Thyroid gland (tissue), 4 donors: ENCODE measurements at regions not wholly inside any gene's neighbourhood (a gene's known extent, or its start where the extent isn't known, plus 50 kb on each side); places are given as distances from the start of the nearest gene placed in this dataset.

Experiments
- CTCF ChIP-seq, 6 experiments: fragments of 200-600 bp in 3 of 6; fragments of 450-650 bp in 3 of 6; sonication (generic) in 3 of 6; IDR thresholded peaks; one replicate each; pipeline ENCODE4 v1.5.1; 2016 to 2019; ENCODE audit warnings: antibody characterized with exemption in 6 of 6, mild to moderate bottlenecking in 2 of 6, inconsistent platforms in 1 of 6, moderate library complexity in 1 of 6
- POLR2A ChIP-seq, 2 donors: fragments of 450-650 bp; IDR thresholded peaks; one replicate each; pipeline ENCODE4 v1.6.1; 2017; ENCODE audit warnings: antibody characterized with exemption in 2 of 2, mild to moderate bottlenecking in 2 of 2, moderate library complexity in 1 of 2

GRCh38 chr4:54447304-54447703, 210.5 kb upstream of the KIT start:
- TF ChIP-seq CTCF (IDR thresholded peaks at IDR 0.05) (no peak), POLR2A (IDR thresholded peaks at IDR 0.05) (no peak)
